ENCODE measurements at regions not wholly inside any gene's neighbourhood (a gene's known extent, or its start where the extent isn't known, plus 50 kb on each side); places are given as distances from the start of the nearest gene placed in this dataset.
A peak's percentile ranks its signal among the peaks of the same experiment; 100 is the strongest.

DNA sequence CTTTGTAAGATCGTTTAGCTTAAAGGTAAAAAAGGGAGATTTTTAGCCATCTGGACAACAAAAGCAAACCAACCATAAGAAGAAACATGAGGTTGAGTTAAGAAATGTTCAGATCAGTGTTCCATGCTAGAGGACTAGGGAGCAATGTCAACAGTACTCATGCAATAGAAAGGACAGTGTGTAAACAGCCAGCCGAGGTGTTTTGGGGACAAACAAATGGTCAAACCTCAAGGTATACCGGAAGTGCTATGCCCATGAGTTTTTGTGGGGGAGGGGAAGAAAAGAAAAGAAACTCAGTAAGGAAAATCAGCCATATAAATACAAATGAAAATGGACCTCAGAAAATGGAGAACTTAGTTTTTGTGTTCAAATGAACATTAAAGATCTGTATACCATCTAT is 289.5 kb upstream of the GRM7 start:
- no peak for FAIRE-seq
- 39% methylated on average over 3 of the region's 3 CpGs for WGBS (ENCODE audit: insufficient coverage, low coverage, missing lambda C conversion rate)

DNA sequence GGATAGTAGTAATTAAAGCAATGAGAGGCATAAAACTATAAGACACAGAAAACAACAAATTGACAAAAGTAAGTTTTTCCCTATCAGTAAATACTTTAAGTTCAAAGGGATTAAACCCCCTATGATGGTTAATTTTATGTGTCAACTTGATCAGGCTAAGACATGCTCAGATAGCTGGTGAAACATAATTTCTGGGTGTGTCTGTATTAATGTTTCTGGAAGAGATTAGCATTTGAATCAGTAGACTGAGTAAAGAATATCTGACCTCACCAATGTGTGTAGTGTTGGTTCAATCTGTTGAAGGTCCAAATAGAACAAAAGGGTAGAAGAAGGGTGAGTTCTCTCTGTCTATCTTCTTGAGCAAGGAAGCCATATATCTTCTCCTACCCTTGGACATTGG is 283.3 kb upstream of the GRM7 start:
- Histone ChIP-seq H3K36me3 (ENCODE audit: control insufficient read depth, insufficient read depth, low read length) (peaks cover 11% of the 10 kb centered on the region; the same call in 2 of the 3 replicates), H3K27me3 (ENCODE audit: control insufficient read depth in 2 of 2, insufficient read depth in 2 of 2, low read length in 2 of 2) (no peaks in the 10 kb centered on the region), H4K20me1 (replicated peaks; ENCODE audit: control insufficient read depth, insufficient read depth, low read length) (no peaks in the 10 kb centered on the region), H3K79me2 (ENCODE audit: control insufficient read depth, insufficient read depth, low read length) (peaks cover 15% of the 10 kb centered on the region; the same call in 2 of the 3 replicates), H3K9ac (ENCODE audit: insufficient read depth in 1 of 2, low read depth in 2 of 2, low read length in 2 of 2) (no peak overlapping the region), H3K27ac (ENCODE audit: extremely low read depth, low read depth, low read length) (no peak overlapping the region), H2AFZ (ENCODE audit: low read depth, low read length) (no peak overlapping the region), H3K4me1 (replicated peaks in 1 of 2; ENCODE audit: control insufficient read depth in 2 of 2, insufficient read depth in 2 of 2, low read length in 2 of 2) (no peaks in the 10 kb centered on the region), H3K9me1 (ENCODE audit: control insufficient read depth, insufficient read depth, low read length) (no peaks in the 10 kb centered on the region), H3K4me3 (no peak overlapping the region), H3K9me3 (replicated peaks; ENCODE audit: control insufficient read depth, insufficient read depth, low read depth, low read length) (no peaks in the 10 kb centered on the region; the same call in 1 of the 2 replicates), H3K4me2 (ENCODE audit: insufficient read depth, low read length) (no peak overlapping the region)
- ChIA-PET POLR2A (no interaction called here), CTCF (ENCODE audit: low intra/inter-chr PET ratio) (no interaction called here)
- DNase-seq (ENCODE audit: extremely low read depth in 1 of 4, low spot score in 3 of 4), result no peak
- BruUV-seq (replicated peaks), result no TSS peak
- in situ Hi-C loops (cut with MboI), result no loop called here
- ATAC-seq, result peak; percentile 48
- no peak for FAIRE-seq
- intact Hi-C loops (cut with micrococcal nuclease), result no loop called here
- TF ChIP-seq ZNF212 (CRISPR knock-in tag; IDR thresholded peaks at IDR 0.05), result no peak
- TF ChIP-seq ZNF184 (CRISPR knock-in tag; IDR thresholded peaks at IDR 0.05), result no peak
- no peak for TF ChIP-seq NCOR1 (IDR thresholded peaks at IDR 0.05)
- TF ChIP-seq KLF6 (CRISPR knock-in tag; IDR thresholded peaks at IDR 0.05; ENCODE audit: borderline replicate concordance), result no peak
- TF ChIP-seq FOXJ3 (CRISPR knock-in tag; IDR thresholded peaks at IDR 0.05), result no peak
- TF ChIP-seq ETV5 (CRISPR knock-in tag; IDR thresholded peaks at IDR 0.05; ENCODE audit: low read depth), result no peak
- TF ChIP-seq HNRNPH1 (optimal IDR thresholded peaks at IDR 0.05; ENCODE audit: low read depth, low read length), result no peak
- TF ChIP-seq, protein P1, sequence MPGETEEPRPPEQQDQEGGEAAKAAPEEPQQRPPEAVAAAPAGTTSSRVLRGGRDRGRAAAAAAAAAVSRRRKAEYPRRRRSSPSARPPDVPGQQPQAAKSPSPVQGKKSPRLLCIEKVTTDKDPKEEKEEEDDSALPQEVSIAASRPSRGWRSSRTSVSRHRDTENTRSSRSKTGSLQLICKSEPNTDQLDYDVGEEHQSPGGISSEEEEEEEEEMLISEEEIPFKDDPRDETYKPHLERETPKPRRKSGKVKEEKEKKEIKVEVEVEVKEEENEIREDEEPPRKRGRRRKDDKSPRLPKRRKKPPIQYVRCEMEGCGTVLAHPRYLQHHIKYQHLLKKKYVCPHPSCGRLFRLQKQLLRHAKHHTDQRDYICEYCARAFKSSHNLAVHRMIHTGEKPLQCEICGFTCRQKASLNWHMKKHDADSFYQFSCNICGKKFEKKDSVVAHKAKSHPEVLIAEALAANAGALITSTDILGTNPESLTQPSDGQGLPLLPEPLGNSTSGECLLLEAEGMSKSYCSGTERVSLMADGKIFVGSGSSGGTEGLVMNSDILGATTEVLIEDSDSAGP (CRISPR knock-in tag; IDR thresholded peaks at IDR 0.05), result no peak
- TF ChIP-seq, protein P2, sequence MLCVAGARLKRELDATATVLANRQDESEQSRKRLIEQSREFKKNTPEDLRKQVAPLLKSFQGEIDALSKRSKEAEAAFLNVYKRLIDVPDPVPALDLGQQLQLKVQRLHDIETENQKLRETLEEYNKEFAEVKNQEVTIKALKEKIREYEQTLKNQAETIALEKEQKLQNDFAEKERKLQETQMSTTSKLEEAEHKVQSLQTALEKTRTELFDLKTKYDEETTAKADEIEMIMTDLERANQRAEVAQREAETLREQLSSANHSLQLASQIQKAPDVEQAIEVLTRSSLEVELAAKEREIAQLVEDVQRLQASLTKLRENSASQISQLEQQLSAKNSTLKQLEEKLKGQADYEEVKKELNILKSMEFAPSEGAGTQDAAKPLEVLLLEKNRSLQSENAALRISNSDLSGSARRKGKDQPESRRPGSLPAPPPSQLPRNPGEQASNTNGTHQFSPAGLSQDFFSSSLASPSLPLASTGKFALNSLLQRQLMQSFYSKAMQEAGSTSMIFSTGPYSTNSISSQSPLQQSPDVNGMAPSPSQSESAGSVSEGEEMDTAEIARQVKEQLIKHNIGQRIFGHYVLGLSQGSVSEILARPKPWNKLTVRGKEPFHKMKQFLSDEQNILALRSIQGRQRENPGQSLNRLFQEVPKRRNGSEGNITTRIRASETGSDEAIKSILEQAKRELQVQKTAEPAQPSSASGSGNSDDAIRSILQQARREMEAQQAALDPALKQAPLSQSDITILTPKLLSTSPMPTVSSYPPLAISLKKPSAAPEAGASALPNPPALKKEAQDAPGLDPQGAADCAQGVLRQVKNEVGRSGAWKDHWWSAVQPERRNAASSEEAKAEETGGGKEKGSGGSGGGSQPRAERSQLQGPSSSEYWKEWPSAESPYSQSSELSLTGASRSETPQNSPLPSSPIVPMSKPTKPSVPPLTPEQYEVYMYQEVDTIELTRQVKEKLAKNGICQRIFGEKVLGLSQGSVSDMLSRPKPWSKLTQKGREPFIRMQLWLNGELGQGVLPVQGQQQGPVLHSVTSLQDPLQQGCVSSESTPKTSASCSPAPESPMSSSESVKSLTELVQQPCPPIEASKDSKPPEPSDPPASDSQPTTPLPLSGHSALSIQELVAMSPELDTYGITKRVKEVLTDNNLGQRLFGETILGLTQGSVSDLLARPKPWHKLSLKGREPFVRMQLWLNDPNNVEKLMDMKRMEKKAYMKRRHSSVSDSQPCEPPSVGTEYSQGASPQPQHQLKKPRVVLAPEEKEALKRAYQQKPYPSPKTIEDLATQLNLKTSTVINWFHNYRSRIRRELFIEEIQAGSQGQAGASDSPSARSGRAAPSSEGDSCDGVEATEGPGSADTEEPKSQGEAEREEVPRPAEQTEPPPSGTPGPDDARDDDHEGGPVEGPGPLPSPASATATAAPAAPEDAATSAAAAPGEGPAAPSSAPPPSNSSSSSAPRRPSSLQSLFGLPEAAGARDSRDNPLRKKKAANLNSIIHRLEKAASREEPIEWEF (CRISPR knock-in tag; IDR thresholded peaks at IDR 0.05), result no peak

More for the DNA sequence above, 289.5 kb upstream of the GRM7 start:
- H3K9ac ChIP-seq (ENCODE audit: insufficient read depth in 1 of 2, low read depth in 2 of 2, low read length in 2 of 2), result no peak overlapping the region
- in situ Hi-C loops (cut with MboI) (no loop called here), intact Hi-C loops (cut with micrococcal nuclease) (no loop called here)
- no peaks in the 10 kb centered on the region for H3K9me3 ChIP-seq (replicated peaks; ENCODE audit: control insufficient read depth, insufficient read depth, low read depth, low read length)
- H2AFZ ChIP-seq (ENCODE audit: low read depth, low read length), result no peak overlapping the region
- BruUV-seq (replicated peaks), result no TSS peak
- CTCF ChIA-PET (ENCODE audit: low intra/inter-chr PET ratio), result no interaction called here
- no peaks in the 10 kb centered on the region for H4K20me1 ChIP-seq (replicated peaks; ENCODE audit: control insufficient read depth, insufficient read depth, low read length)
- TF ChIP-seq POLR2AphosphoS5 (IDR thresholded peaks at IDR 0.05; ENCODE audit: control insufficient read depth, insufficient read depth, low read depth, low read length), result 0 out of 2 replicates have a peak, but pooled peaks have one; percentile 23
- TF ChIP-seq ZNF780A (CRISPR knock-in tag; IDR thresholded peaks at IDR 0.05), result no peak
- no peak overlapping the region for H3K27ac ChIP-seq (ENCODE audit: extremely low read depth, low read depth, low read length)
- H3K4me3 ChIP-seq, result no peak overlapping the region
- peak; percentile 44; the same call in 1 of the 3 replicates for ATAC-seq
- H3K79me2 ChIP-seq (ENCODE audit: control insufficient read depth, insufficient read depth, low read length), result peaks cover 61% of the 10 kb centered on the region
- H3K27me3 ChIP-seq (ENCODE audit: control insufficient read depth in 2 of 2, insufficient read depth in 2 of 2, low read length in 2 of 2), result no peaks in the 10 kb centered on the region
- no peak overlapping the region for H3K4me2 ChIP-seq (ENCODE audit: insufficient read depth, low read length)
- POLR2A ChIA-PET, result no interaction called here
- no peaks in the 10 kb centered on the region for H3K9me1 ChIP-seq (ENCODE audit: control insufficient read depth, insufficient read depth, low read length)
- peaks cover 22% of the 10 kb centered on the region; the same call in 2 of the 3 replicates for H3K36me3 ChIP-seq (ENCODE audit: control insufficient read depth, insufficient read depth, low read length)
- no peak for DNase-seq (ENCODE audit: extremely low read depth in 1 of 4, low spot score in 3 of 4)
- H3K4me1 ChIP-seq (replicated peaks in 1 of 2; ENCODE audit: control insufficient read depth in 2 of 2, insufficient read depth in 2 of 2, low read length in 2 of 2), result no peaks in the 10 kb centered on the region
